Esophagus muscularis mucosa (tissue), 4 donors: ENCODE measurements at regions not wholly inside any gene's neighbourhood (a gene's known extent, or its start where the extent isn't known, plus 50 kb on each side); places are given as distances from the start of the nearest gene placed in this dataset.

Experiments
- DNase-seq: peaks from one replicate; pipeline ENCODE4 v3.0.0-alpha.2; 2017; ENCODE audit errors: extremely low spot score
- H3K27ac ChIP-seq, 4 donors: fragments of 200-600 bp; sonication (generic); replicated peaks in 1 of 4; 1 replicate in 3 of 4; 2 replicates in 1 of 4; pipeline ENCODE4 v1.5.1; 2016 to 2019; ENCODE audit warnings: mild to moderate bottlenecking in 1 of 4
- H3K27me3 ChIP-seq, 4 donors: fragments of 200-600 bp; sonication (generic); one replicate each; pipeline versions ENCODE4 v1.5.1 to v1.6.0; 2016 to 2019
- H3K36me3 ChIP-seq, 4 donors: fragments of 200-600 bp; sonication (generic); one replicate each; pipeline ENCODE4 v1.5.1; 2016 to 2019
- H3K4me1 ChIP-seq, 4 donors: fragments of 200-600 bp; sonication (generic); one replicate each; pipeline ENCODE4 v1.5.1; 2016 to 2019
- H3K4me3 ChIP-seq, 4 donors: fragments of 200-600 bp; sonication (generic); 1 replicate in 2 of 4; 2 replicates in 2 of 4; pipeline ENCODE4 v1.5.1; 2016 to 2019; ENCODE audit warnings: mild to moderate bottlenecking in 4 of 4, moderate library complexity in 1 of 4
- H3K9me3 ChIP-seq, 4 donors: fragments of 200-600 bp; sonication (generic); 1 replicate in 3 of 4; 2 replicates in 1 of 4; pipeline ENCODE4 v1.5.1; 2016 to 2019
- CTCF ChIP-seq, 3 experiments: fragments of 200-600 bp in 2 of 3; fragments of 450-650 bp in 1 of 3; sonication (generic) in 2 of 3; IDR thresholded peaks; one replicate each; pipeline ENCODE4 v1.5.1; 2017 to 2019; ENCODE audit warnings: antibody characterized with exemption in 3 of 3, mild to moderate bottlenecking in 2 of 3, moderate library complexity in 1 of 3
- EP300 ChIP-seq: sonication (generic); formaldehyde crosslinking; IDR thresholded peaks from one replicate; pipeline ENCODE4 v1.6.1; 2017; ENCODE audit warnings: antibody characterized with exemption
- POLR2A ChIP-seq: fragments of 450-650 bp; IDR thresholded peaks from one replicate; pipeline ENCODE4 v1.6.1; 2017; ENCODE audit warnings: antibody characterized with exemption, moderate library complexity, mild to moderate bottlenecking, low read depth
- POLR2AphosphoS5 ChIP-seq, 2 donors: sonication (generic); formaldehyde crosslinking; IDR thresholded peaks; one replicate each; pipeline ENCODE4 v1.6.1; 2017; ENCODE audit warnings: antibody characterized with exemption in 2 of 2
- WGBS: methylation state at CpG from one replicate; pipeline ENCODE4 v1.1.5; 2018; 5-methylcytosine and 5-hydroxymethylcytosine counted together
- intact Hi-C: fragments of 100-400 bp; cut with DNase I; formaldehyde crosslinking; loops from one replicate; pipeline ENCODE4 v1.15.1; 2023

GRCh38 chr13:33963895-33964294, 145.9 kb downstream of the RFC3 start:
- no peak for DNase-seq
- Histone ChIP-seq H3K4me1 (no peaks in the 10 kb centered on the region), H3K27me3 (no peaks in the 10 kb centered on the region), H3K4me3 (no peak overlapping the region), H3K9me3 (no peaks in the 10 kb centered on the region), H3K36me3 (no peaks in the 10 kb centered on the region), H3K27ac (no peak overlapping the region)
- 96% methylated on average over 4 of the region's 4 CpGs for WGBS
- intact Hi-C loops = no loop called here
- TF ChIP-seq EP300 = no peak
- no peak for TF ChIP-seq POLR2A
- no peak for TF ChIP-seq POLR2AphosphoS5 (IDR thresholded peaks at IDR 0.05)
- TF ChIP-seq CTCF (IDR thresholded peaks at IDR 0.05) = no peak

GRCh38 chr13:33968520-33969507, 150.9 kb downstream of the RFC3 start:
- H3K4me1 ChIP-seq = peaks cover 0 to 6% (median 0%) of the 10 kb centered on the region in 4 donors
- no peak overlapping the region for H3K27ac ChIP-seq
- WGBS = 73% methylated on average over 10 of the region's 10 CpGs
- H3K4me3 ChIP-seq = no peak overlapping the region
- TF ChIP-seq CTCF (IDR thresholded peaks at IDR 0.05) (no peak), EP300 (no peak), POLR2AphosphoS5 (IDR thresholded peaks at IDR 0.05) (no peak), POLR2A (no peak)
- intact Hi-C loops = no loop called here
- H3K36me3 ChIP-seq = no peaks in the 10 kb centered on the region
- H3K27me3 ChIP-seq = no peaks in the 10 kb centered on the region
- DNase-seq = no peak
- H3K9me3 ChIP-seq = no peaks in the 10 kb centered on the region

- DNase-seq = no peak
- Histone ChIP-seq H3K27me3 (no peaks in the 10 kb centered on the region), H3K4me3 (no peak overlapping the region), H3K4me1 (peaks cover 0 to 6% (median 0%) of the 10 kb centered on the region in 4 donors), H3K27ac (no peak overlapping the region), H3K36me3 (no peaks in the 10 kb centered on the region), H3K9me3 (no peaks in the 10 kb centered on the region)
- intact Hi-C loops = no loop called here
- no peak for TF ChIP-seq EP300
- TF ChIP-seq CTCF (IDR thresholded peaks at IDR 0.05) = no peak
- TF ChIP-seq POLR2AphosphoS5 (IDR thresholded peaks at IDR 0.05) = no peak
- no peak for TF ChIP-seq POLR2A
- WGBS = 65% methylated on average over 4 of the region's 4 CpGs
Measured at GRCh38 chr13:33970746-33971561, 153.0 kb downstream of the RFC3 start.

GRCh38 chr13:33971562-33971819, 153.5 kb downstream of the RFC3 start:
- intact Hi-C loops = no loop called here
- DNase-seq = no peak
- H3K9me3 ChIP-seq = no peaks in the 10 kb centered on the region
- no peak overlapping the region for H3K4me3 ChIP-seq
- H3K36me3 ChIP-seq = no peaks in the 10 kb centered on the region
- H3K4me1 ChIP-seq = peaks cover 0 to 6% (median 0%) of the 10 kb centered on the region in 4 donors
- H3K27me3 ChIP-seq = no peaks in the 10 kb centered on the region
- TF ChIP-seq POLR2AphosphoS5 (IDR thresholded peaks at IDR 0.05) = no peak
- TF ChIP-seq POLR2A = no peak
- no peak for TF ChIP-seq EP300
- TF ChIP-seq CTCF (IDR thresholded peaks at IDR 0.05) = no peak
- H3K27ac ChIP-seq = no peak overlapping the region
